ENCODE measurements at regions not wholly inside any gene's neighbourhood (a gene's known extent, or its start where the extent isn't known, plus 50 kb on each side); places are given as distances from the start of the nearest gene placed in this dataset.

DNA sequence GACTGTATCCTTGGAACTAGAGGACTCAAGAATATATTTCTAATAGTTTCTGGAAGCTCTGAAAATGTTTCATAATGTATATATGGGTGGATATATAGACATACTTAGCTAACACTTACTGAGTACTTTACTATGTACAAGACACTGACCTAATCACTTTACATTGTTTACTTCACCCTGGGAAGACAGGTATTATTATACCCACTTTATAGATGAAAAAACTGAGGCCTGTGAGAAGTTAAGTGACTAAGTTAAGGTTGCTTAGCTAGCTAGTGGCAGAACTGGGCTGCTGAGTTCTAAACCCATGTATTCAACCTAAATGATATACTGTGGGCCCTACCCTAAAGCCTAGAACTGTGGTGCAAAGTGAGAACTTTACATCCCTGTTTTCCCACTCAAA lies 79.1 kb upstream of the SSTR1 start:
- Histone ChIP-seq H3K9me3 (peaks cover 6% of the 10 kb centered on the region), H3K27me3 (no peaks in the 10 kb centered on the region), H3K36me3 (no peaks in the 10 kb centered on the region), H3K4me1 (no peaks in the 10 kb centered on the region), H3K27ac (no peak overlapping the region), H3K4me3 (no peak overlapping the region)
- no peak for TF ChIP-seq POLR2A (IDR thresholded peaks at IDR 0.05)
- no peak for DNase-seq (ENCODE audit: low spot score in 2 of 2)

DNA sequence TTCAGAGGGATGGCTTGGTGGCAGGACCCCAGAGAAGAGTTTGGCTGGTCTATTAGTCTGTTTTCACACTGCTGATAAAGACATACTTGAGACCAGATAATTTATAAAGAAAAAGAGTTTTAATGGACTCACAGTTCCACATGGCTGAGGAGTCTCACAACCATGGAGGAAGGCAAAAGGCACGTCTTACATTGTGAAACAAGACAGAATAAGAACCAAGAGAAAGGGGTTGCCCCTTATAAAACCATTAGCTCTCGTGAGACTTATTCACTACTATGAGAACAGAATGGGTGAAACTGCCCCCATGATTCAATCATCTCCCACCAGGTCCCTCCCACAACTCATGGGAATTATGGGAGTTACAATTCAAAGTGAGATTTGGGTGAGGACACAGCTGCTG lies 78.5 kb upstream of the SSTR1 start:
- H3K27ac ChIP-seq, result no peak overlapping the region
- H3K4me3 ChIP-seq, result no peak overlapping the region
- peaks cover 6% of the 10 kb centered on the region for H3K9me3 ChIP-seq
- H3K27me3 ChIP-seq, result no peaks in the 10 kb centered on the region
- no peak for DNase-seq (ENCODE audit: low spot score in 2 of 2)
- no peak for TF ChIP-seq POLR2AphosphoS5 (IDR thresholded peaks at IDR 0.05)
- TF ChIP-seq POLR2A (IDR thresholded peaks at IDR 0.05), result no peak
- TF ChIP-seq, protein P1, sequence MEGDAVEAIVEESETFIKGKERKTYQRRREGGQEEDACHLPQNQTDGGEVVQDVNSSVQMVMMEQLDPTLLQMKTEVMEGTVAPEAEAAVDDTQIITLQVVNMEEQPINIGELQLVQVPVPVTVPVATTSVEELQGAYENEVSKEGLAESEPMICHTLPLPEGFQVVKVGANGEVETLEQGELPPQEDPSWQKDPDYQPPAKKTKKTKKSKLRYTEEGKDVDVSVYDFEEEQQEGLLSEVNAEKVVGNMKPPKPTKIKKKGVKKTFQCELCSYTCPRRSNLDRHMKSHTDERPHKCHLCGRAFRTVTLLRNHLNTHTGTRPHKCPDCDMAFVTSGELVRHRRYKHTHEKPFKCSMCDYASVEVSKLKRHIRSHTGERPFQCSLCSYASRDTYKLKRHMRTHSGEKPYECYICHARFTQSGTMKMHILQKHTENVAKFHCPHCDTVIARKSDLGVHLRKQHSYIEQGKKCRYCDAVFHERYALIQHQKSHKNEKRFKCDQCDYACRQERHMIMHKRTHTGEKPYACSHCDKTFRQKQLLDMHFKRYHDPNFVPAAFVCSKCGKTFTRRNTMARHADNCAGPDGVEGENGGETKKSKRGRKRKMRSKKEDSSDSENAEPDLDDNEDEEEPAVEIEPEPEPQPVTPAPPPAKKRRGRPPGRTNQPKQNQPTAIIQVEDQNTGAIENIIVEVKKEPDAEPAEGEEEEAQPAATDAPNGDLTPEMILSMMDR (IDR thresholded peaks at IDR 0.05), result no peak
- no peak for TF ChIP-seq EP300 (IDR thresholded peaks at IDR 0.05)
- H3K36me3 ChIP-seq, result no peaks in the 10 kb centered on the region
- H3K4me1 ChIP-seq, result no peaks in the 10 kb centered on the region
- 86% methylated on average over 2 of the region's 2 CpGs for whole genome bisulfite sequencing

DNA sequence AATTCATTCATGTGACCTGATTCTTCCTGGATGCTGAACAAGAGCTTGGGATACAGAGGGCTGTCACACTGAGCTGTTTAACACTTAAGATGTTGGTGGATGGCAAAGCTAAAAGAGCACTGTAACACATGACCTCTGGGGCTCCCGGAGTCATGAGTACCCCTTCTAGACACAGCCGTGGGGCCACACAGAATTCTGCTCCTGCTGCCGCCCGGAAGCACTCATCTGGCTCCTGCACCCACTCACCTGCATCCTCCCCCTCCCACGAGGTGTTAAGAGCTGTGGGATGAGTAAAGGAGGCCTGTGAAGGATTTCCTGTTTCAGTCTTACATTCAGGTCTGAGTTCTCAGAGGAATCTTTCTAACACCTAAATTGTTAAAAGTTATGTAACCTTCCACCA lies 78.0 kb upstream of the SSTR1 start:
- DNase-seq (ENCODE audit: low spot score in 2 of 2), result no peak
- 83% methylated on average over 5 of the region's 5 CpGs for WGBS
- no peak for TF ChIP-seq EP300 (IDR thresholded peaks at IDR 0.05)
- TF ChIP-seq, protein P1 (IDR thresholded peaks at IDR 0.05), result no peak
- no peak for TF ChIP-seq POLR2A (IDR thresholded peaks at IDR 0.05)
- TF ChIP-seq POLR2AphosphoS5 (IDR thresholded peaks at IDR 0.05), result no peak
- H3K27ac ChIP-seq, result no peak overlapping the region
- peaks cover 6% of the 10 kb centered on the region for H3K9me3 ChIP-seq
- H3K36me3 ChIP-seq, result no peaks in the 10 kb centered on the region
- no peaks in the 10 kb centered on the region for H3K4me1 ChIP-seq
- H3K4me3 ChIP-seq, result no peak overlapping the region
- H3K27me3 ChIP-seq, result no peaks in the 10 kb centered on the region

DNA sequence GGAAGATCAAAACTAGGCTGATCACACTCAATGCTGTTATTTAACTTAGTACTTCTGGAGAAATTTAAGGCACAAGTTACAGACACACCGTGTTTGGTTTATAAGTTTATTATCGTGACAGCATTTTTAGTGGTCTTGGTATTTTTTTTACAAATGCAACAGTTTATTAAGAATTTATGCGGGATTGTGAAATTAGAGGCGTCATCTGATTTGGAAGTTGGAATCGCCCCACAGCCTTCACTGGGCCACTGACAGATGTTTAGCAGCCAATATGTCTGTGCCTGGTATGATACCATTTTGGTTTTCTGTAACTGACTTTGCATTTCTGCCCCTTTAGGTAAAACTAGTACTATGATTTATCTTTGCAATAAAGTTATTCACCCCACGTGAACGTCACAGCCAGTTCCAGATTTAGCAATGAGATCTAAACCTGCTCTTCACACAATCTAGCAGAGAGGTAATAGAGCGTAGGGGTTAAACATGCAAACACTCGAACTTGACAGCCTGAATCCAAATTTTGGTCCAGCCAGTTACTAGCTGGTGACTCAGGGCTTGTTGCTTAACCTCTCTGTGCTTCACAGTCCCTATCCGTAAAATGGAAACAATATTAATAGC lies 73.2 kb upstream of the SSTR1 start:
- WGBS, result 76% methylated on average over 10 of the region's 10 CpGs
- Histone ChIP-seq H3K36me3 (no peaks in the 10 kb centered on the region), H3K27ac (no peak overlapping the region), H3K4me3 (no peak overlapping the region), H3K4me1 (no peaks in the 10 kb centered on the region), H3K27me3 (no peaks in the 10 kb centered on the region), H3K9me3 (peaks cover 6% of the 10 kb centered on the region)
- DNase-seq (ENCODE audit: low spot score in 2 of 2), result no peak
- no peak for TF ChIP-seq POLR2AphosphoS5 (IDR thresholded peaks at IDR 0.05)
- TF ChIP-seq, protein P1 (IDR thresholded peaks at IDR 0.05), result no peak
- TF ChIP-seq EP300 (IDR thresholded peaks at IDR 0.05), result no peak
- TF ChIP-seq POLR2A (IDR thresholded peaks at IDR 0.05), result no peak

DNA sequence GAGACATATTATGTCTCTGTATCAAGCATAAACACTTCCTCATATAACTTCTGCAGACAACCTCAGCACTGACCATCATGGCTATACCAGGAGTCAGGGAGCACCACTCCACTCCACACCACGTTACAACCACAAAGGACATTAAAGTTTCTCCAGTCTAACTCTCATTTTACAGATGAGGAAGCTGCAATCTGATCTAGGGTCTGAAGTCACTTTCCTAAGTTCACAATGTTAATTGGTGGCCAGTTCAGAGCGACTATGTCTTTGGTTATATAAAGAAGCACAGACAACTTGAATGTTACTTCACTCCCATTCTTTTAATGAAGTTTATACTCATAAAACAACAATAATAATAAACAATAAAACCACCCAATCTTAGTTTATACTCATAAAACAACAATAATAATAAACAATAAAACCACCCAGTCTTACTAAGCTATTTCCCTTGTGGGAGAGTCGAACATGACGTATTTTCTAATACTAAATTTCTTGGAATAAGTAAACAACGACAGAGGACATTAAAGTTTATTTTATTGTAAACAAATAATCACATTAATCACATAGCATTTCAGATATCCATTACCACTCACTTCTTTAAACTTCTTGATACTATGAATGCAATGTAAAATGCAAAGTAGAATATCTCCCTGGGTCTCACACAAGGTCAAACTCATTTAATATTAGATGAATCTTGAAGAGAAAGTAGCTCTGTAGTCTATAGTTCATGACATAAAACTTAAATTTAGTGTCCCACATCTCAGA lies 72.4 kb upstream of the SSTR1 start:
- Histone ChIP-seq H3K4me1 (no peaks in the 10 kb centered on the region), H3K9me3 (peaks cover 6% of the 10 kb centered on the region), H3K27me3 (no peaks in the 10 kb centered on the region), H3K27ac (no peak overlapping the region), H3K36me3 (no peaks in the 10 kb centered on the region), H3K4me3 (no peak overlapping the region)
- DNase-seq (ENCODE audit: low spot score in 2 of 2), result no peak
- 79% methylated on average over 5 of the region's 5 CpGs for WGBS
- no peak for TF ChIP-seq POLR2A (IDR thresholded peaks at IDR 0.05)

DNA sequence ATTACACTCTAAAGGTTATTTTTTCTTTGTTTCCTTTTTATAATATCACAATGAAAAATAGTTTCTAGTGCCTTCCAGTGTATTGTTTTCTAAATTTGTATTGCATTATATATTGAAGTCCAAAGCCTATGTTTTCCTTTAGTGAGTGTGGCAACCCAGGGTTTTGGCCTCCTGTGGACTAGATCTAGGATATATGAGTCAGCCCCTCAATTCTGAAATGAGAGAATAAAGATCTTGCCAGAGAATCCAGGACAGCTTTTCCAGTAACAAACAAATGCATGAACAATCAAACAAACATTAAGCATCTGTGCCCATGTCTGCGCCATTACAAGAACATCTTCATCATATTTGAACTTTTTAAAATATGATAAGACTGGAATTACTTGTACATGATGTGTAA lies 70.7 kb upstream of the SSTR1 start:
- DNase-seq (ENCODE audit: low spot score in 2 of 2), result no peak
- H3K27ac ChIP-seq, result no peak overlapping the region
- no peaks in the 10 kb centered on the region for H3K4me1 ChIP-seq
- H3K9me3 ChIP-seq, result no peaks in the 10 kb centered on the region
- 98% methylated on average over 1 of the region's 1 CpG for WGBS
- no peak for TF ChIP-seq EP300 (IDR thresholded peaks at IDR 0.05)
- no peak for TF ChIP-seq POLR2A (IDR thresholded peaks at IDR 0.05)
- TF ChIP-seq, protein P1 (IDR thresholded peaks at IDR 0.05), result no peak
- no peak for TF ChIP-seq POLR2AphosphoS5 (IDR thresholded peaks at IDR 0.05)
- no peaks in the 10 kb centered on the region for H3K27me3 ChIP-seq
- no peak overlapping the region for H3K4me3 ChIP-seq
- H3K36me3 ChIP-seq, result no peaks in the 10 kb centered on the region
